ENCODE measurements at regions not wholly inside any gene's neighbourhood (a gene's known extent, or its start where the extent isn't known, plus 50 kb on each side); places are given as distances from the start of the nearest gene placed in this dataset.

- Histone ChIP-seq H3K36me3 (ENCODE audit: insufficient read depth, low read length) (no peaks in the 10 kb centered on the region), H3K4me3 (no peak overlapping the region), H3K27ac (no peak overlapping the region), H3K9me3 (ENCODE audit: low read depth, low read length) (no peaks in the 10 kb centered on the region), H3K9ac (ENCODE audit: insufficient read length) (no peak overlapping the region)
- DNase-seq (ENCODE audit: low read depth, low spot score), result no peak
- TF ChIP-seq EZH2 (IDR thresholded peaks at IDR 0.05) (no peak), FOXP2 (optimal IDR thresholded peaks at IDR 0.05; ENCODE audit: control extremely low read depth, extremely low read length, insufficient read depth) (no peak), POLR2AphosphoS5 (IDR thresholded peaks at IDR 0.05; ENCODE audit: borderline replicate concordance, low read depth, low read length) (no peak)
Observed at GRCh38 chr6:22115559-22115958, 181.3 kb downstream of the PRL start.

GRCh38 chr6:22117631-22118030 lies 179.2 kb downstream of the PRL start:
- TF ChIP-seq EZH2 (IDR thresholded peaks at IDR 0.05) (no peak), FOXP2 (optimal IDR thresholded peaks at IDR 0.05; ENCODE audit: control extremely low read depth, extremely low read length, insufficient read depth) (no peak), POLR2AphosphoS5 (IDR thresholded peaks at IDR 0.05; ENCODE audit: borderline replicate concordance, low read depth, low read length) (no peak)
- DNase-seq (ENCODE audit: low read depth, low spot score), result no peak
- no peaks in the 10 kb centered on the region for H3K36me3 ChIP-seq (ENCODE audit: insufficient read depth, low read length)
- no peak overlapping the region for H3K27ac ChIP-seq
- no peak overlapping the region for H3K4me3 ChIP-seq
- no peak overlapping the region for H3K9ac ChIP-seq (ENCODE audit: insufficient read length)
- no peaks in the 10 kb centered on the region for H3K9me3 ChIP-seq (ENCODE audit: low read depth, low read length)

- TF ChIP-seq FOXP2 (optimal IDR thresholded peaks at IDR 0.05; ENCODE audit: control extremely low read depth, extremely low read length, insufficient read depth), result no peak
- no peaks in the 10 kb centered on the region for H3K36me3 ChIP-seq (ENCODE audit: insufficient read depth, low read length)
- no peaks in the 10 kb centered on the region for H3K9me3 ChIP-seq (ENCODE audit: low read depth, low read length)
- no peak overlapping the region for H3K27ac ChIP-seq
- no peak for DNase-seq (ENCODE audit: low read depth, low spot score)
- H3K9ac ChIP-seq (ENCODE audit: insufficient read length), result no peak overlapping the region
- no peak overlapping the region for H3K4me3 ChIP-seq
Observed at GRCh38 chr6:22119500-22119899, 177.3 kb downstream of the PRL start.

GRCh38 chr6:22124756-22125155 lies 172.1 kb downstream of the PRL start:
- no peak overlapping the region for H3K4me3 ChIP-seq
- TF ChIP-seq FOXP2 (optimal IDR thresholded peaks at IDR 0.05; ENCODE audit: control extremely low read depth, extremely low read length, insufficient read depth) (no peak), POLR2AphosphoS5 (IDR thresholded peaks at IDR 0.05; ENCODE audit: borderline replicate concordance, low read depth, low read length) (no peak), EZH2 (IDR thresholded peaks at IDR 0.05) (no peak)
- no peak overlapping the region for H3K27ac ChIP-seq
- H3K9me3 ChIP-seq (ENCODE audit: low read depth, low read length), result no peaks in the 10 kb centered on the region
- DNase-seq (ENCODE audit: low read depth, low spot score), result no peak
- no peaks in the 10 kb centered on the region for H3K36me3 ChIP-seq (ENCODE audit: insufficient read depth, low read length)
- H3K9ac ChIP-seq (ENCODE audit: insufficient read length), result no peak overlapping the region

- no peak for DNase-seq (ENCODE audit: low read depth, low spot score)
- TF ChIP-seq POLR2AphosphoS5 (IDR thresholded peaks at IDR 0.05; ENCODE audit: borderline replicate concordance, low read depth, low read length) (no peak), EZH2 (IDR thresholded peaks at IDR 0.05) (no peak), FOXP2 (optimal IDR thresholded peaks at IDR 0.05; ENCODE audit: control extremely low read depth, extremely low read length, insufficient read depth) (no peak)
- no peak overlapping the region for H3K27ac ChIP-seq
- no peaks in the 10 kb centered on the region for H3K9me3 ChIP-seq (ENCODE audit: low read depth, low read length)
- H3K36me3 ChIP-seq (ENCODE audit: insufficient read depth, low read length), result no peaks in the 10 kb centered on the region
- no peak overlapping the region for H3K4me3 ChIP-seq
- H3K9ac ChIP-seq (ENCODE audit: insufficient read length), result no peak overlapping the region
Observed at GRCh38 chr6:22126910-22127309, 169.9 kb downstream of the PRL start.

GRCh38 chr6:22129751-22130150 lies 167.1 kb downstream of the PRL start:
- Histone ChIP-seq H3K9ac (ENCODE audit: insufficient read length) (no peak overlapping the region), H3K36me3 (ENCODE audit: insufficient read depth, low read length) (no peaks in the 10 kb centered on the region), H3K4me3 (no peak overlapping the region), H3K27ac (no peak overlapping the region), H3K9me3 (ENCODE audit: low read depth, low read length) (no peaks in the 10 kb centered on the region)
- no peak for DNase-seq (ENCODE audit: low read depth, low spot score)
- TF ChIP-seq EZH2 (IDR thresholded peaks at IDR 0.05) (no peak), POLR2AphosphoS5 (IDR thresholded peaks at IDR 0.05; ENCODE audit: borderline replicate concordance, low read depth, low read length) (no peak), FOXP2 (optimal IDR thresholded peaks at IDR 0.05; ENCODE audit: control extremely low read depth, extremely low read length, insufficient read depth) (no peak)

GRCh38 chr6:22132656-22133055 lies 164.2 kb downstream of the PRL start:
- H3K9ac ChIP-seq (ENCODE audit: insufficient read length), result no peak overlapping the region
- no peak overlapping the region for H3K27ac ChIP-seq
- H3K36me3 ChIP-seq (ENCODE audit: insufficient read depth, low read length), result no peaks in the 10 kb centered on the region
- H3K9me3 ChIP-seq (ENCODE audit: low read depth, low read length), result no peaks in the 10 kb centered on the region
- H3K4me3 ChIP-seq, result no peak overlapping the region
- DNase-seq (ENCODE audit: low read depth, low spot score), result no peak
- TF ChIP-seq POLR2AphosphoS5 (IDR thresholded peaks at IDR 0.05; ENCODE audit: borderline replicate concordance, low read depth, low read length), result no peak
- no peak for TF ChIP-seq FOXP2 (optimal IDR thresholded peaks at IDR 0.05; ENCODE audit: control extremely low read depth, extremely low read length, insufficient read depth)

GRCh38 chr6:22133357-22133756 lies 163.5 kb downstream of the PRL start:
- no peak overlapping the region for H3K4me3 ChIP-seq
- H3K9ac ChIP-seq (ENCODE audit: insufficient read length), result no peak overlapping the region
- H3K27ac ChIP-seq, result no peak overlapping the region
- TF ChIP-seq EZH2 (IDR thresholded peaks at IDR 0.05) (no peak), POLR2AphosphoS5 (IDR thresholded peaks at IDR 0.05; ENCODE audit: borderline replicate concordance, low read depth, low read length) (no peak), FOXP2 (optimal IDR thresholded peaks at IDR 0.05; ENCODE audit: control extremely low read depth, extremely low read length, insufficient read depth) (no peak)
- no peaks in the 10 kb centered on the region for H3K36me3 ChIP-seq (ENCODE audit: insufficient read depth, low read length)
- H3K9me3 ChIP-seq (ENCODE audit: low read depth, low read length), result no peaks in the 10 kb centered on the region
- DNase-seq (ENCODE audit: low read depth, low spot score), result no peak

GRCh38 chr6:22134308-22134707 lies 162.5 kb downstream of the PRL start:
- H3K9ac ChIP-seq (ENCODE audit: insufficient read length), result no peak overlapping the region
- no peaks in the 10 kb centered on the region for H3K9me3 ChIP-seq (ENCODE audit: low read depth, low read length)
- no peak for DNase-seq (ENCODE audit: low read depth, low spot score)
- no peak overlapping the region for H3K4me3 ChIP-seq
- no peak for TF ChIP-seq FOXP2 (optimal IDR thresholded peaks at IDR 0.05; ENCODE audit: control extremely low read depth, extremely low read length, insufficient read depth)
- TF ChIP-seq EZH2 (IDR thresholded peaks at IDR 0.05), result no peak
- no peak for TF ChIP-seq POLR2AphosphoS5 (IDR thresholded peaks at IDR 0.05; ENCODE audit: borderline replicate concordance, low read depth, low read length)
- no peak overlapping the region for H3K27ac ChIP-seq
- H3K36me3 ChIP-seq (ENCODE audit: insufficient read depth, low read length), result no peaks in the 10 kb centered on the region
